Astrocyte of the spinal cord (primary cell): ENCODE measurements at regions not wholly inside any gene's neighbourhood (a gene's known extent, or its start where the extent isn't known, plus 50 kb on each side); places are given as distances from the start of the nearest gene placed in this dataset.
"Not testable (repeated sequence)": the region's sequence is repeated elsewhere in the genome, so short reads cannot be mapped to it uniquely, and the experiment has no call there.

ENCODE experiments used
- DNase-seq: peaks from one replicate; pipeline ENCODE4 v3.0.0; 2011; ENCODE audit warnings: low read depth, low spot score
- H3K4me3 ChIP-seq: 2 replicates; pipeline ENCODE4 v1.5.1; 2011; ENCODE audit warnings: low read depth, mild to moderate bottlenecking, low read length, moderate library complexity
- CTCF ChIP-seq: IDR thresholded peaks from 2 replicates; pipeline ENCODE4 v1.5.1; 2012; ENCODE audit warnings: low read depth, mild to moderate bottlenecking, low read length, inconsistent platforms
- in situ Hi-C: cut with HindIII; loops from 2 replicates; pipeline ENCODE4 v1.10.0; 2017; ENCODE audit warnings: low sequenced_read_pairs

- TF ChIP-seq CTCF: no peak
- no peak overlapping the region for H3K4me3 ChIP-seq
- no peak for DNase-seq
- in situ Hi-C loops: no loop called here
Measured at GRCh38 chr11:71155846-71156245, 96.5 kb downstream of the SHANK2 start.

GRCh38 chr11:71154261-71154805, 98.0 kb downstream of the SHANK2 start:
- no peak for TF ChIP-seq CTCF
- no peak for DNase-seq
- H3K4me3 ChIP-seq: no peak overlapping the region
- in situ Hi-C loops: no loop called here

- in situ Hi-C loops: no loop called here
- peak; percentile 43 for DNase-seq
- no peak overlapping the region for H3K4me3 ChIP-seq
- TF ChIP-seq CTCF: no peak
Measured at GRCh38 chr11:71153005-71153390, 99.4 kb downstream of the SHANK2 start.

GRCh38 chr11:71152312-71153004, 99.9 kb downstream of the SHANK2 start:
- in situ Hi-C loops, H3K4me3 ChIP-seq, DNase-seq: not testable (repeated sequence)

- no peak overlapping the region for H3K4me3 ChIP-seq
- no peak for TF ChIP-seq CTCF
- in situ Hi-C loops: no loop called here
- DNase-seq: no peak
Measured at GRCh38 chr11:71151561-71151960, 100.8 kb downstream of the SHANK2 start.

- TF ChIP-seq CTCF: no peak
- DNase-seq: no peak
- H3K4me3 ChIP-seq: no peak overlapping the region
- in situ Hi-C loops: no loop called here
Measured at GRCh38 chr11:71150859-71151258, 101.5 kb downstream of the SHANK2 start.

GRCh38 chr11:71148716-71149115, 103.7 kb downstream of the SHANK2 start:
- TF ChIP-seq CTCF: no peak
- no peak overlapping the region for H3K4me3 ChIP-seq
- no peak for DNase-seq
- in situ Hi-C loops: no loop called here
